PC-3 (cell line): ENCODE measurements at regions not wholly inside any gene's neighbourhood (a gene's known extent, or its start where the extent isn't known, plus 50 kb on each side); places are given as distances from the start of the nearest gene placed in this dataset.

ENCODE experiments used
- EZH2 ChIP-seq: fragments of 300-600 bp; sonication (generic); IDR thresholded peaks from one replicate; pipeline ENCODE4 v1.6.1; 2017; ENCODE audit warnings: antibody characterized with exemption, mild to moderate bottlenecking, low read length; ENCODE audit not compliant: unreplicated experiment
- TF ChIP-seq, protein P1 (sequence below): fragments of 300-600 bp; sonication (generic); conservative IDR thresholded peaks from 2 replicates; pipeline ENCODE4 v1.5.1; 2017; ENCODE audit warnings: antibody characterized with exemption, low read depth, mild to moderate bottlenecking, low read length

DNA sequence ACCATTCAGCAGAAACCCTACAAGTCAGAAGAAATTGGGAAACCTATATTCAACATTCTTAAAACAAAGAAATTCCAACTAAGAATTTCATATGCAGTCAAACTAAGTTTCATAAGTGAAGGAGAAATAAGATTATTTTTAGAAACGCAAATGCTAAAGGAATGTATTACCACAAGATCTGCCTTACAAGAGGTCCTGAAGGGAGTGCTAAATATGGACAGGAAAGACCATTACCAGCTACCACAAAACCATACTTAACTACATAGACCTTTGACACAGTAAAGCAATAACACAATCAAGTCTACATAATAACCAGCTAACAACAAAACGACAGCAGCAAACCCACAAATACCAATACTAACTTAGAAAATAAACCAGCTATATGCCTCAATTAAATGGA, 169.3 kb upstream of the FGF16 start:
- TF ChIP-seq, protein P1, sequence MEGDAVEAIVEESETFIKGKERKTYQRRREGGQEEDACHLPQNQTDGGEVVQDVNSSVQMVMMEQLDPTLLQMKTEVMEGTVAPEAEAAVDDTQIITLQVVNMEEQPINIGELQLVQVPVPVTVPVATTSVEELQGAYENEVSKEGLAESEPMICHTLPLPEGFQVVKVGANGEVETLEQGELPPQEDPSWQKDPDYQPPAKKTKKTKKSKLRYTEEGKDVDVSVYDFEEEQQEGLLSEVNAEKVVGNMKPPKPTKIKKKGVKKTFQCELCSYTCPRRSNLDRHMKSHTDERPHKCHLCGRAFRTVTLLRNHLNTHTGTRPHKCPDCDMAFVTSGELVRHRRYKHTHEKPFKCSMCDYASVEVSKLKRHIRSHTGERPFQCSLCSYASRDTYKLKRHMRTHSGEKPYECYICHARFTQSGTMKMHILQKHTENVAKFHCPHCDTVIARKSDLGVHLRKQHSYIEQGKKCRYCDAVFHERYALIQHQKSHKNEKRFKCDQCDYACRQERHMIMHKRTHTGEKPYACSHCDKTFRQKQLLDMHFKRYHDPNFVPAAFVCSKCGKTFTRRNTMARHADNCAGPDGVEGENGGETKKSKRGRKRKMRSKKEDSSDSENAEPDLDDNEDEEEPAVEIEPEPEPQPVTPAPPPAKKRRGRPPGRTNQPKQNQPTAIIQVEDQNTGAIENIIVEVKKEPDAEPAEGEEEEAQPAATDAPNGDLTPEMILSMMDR: no peak
- TF ChIP-seq EZH2: no peak
